Ramos (cell line): ENCODE measurements at regions not wholly inside any gene's neighbourhood (a gene's known extent, or its start where the extent isn't known, plus 50 kb on each side); places are given as distances from the start of the nearest gene placed in this dataset.
"Not testable (repeated sequence)": the region's sequence is repeated elsewhere in the genome, so short reads cannot be mapped to it uniquely, and the experiment has no call there.

Source experiments
- in situ Hi-C: fragments of 300-500 bp; cut with MboI; formaldehyde crosslinking; loops from one replicate; pipeline ENCODE4 v1.14.3; 2022; ENCODE audit warnings: low sequenced_read_pairs; ENCODE audit not compliant: unreplicated experiment

DNA sequence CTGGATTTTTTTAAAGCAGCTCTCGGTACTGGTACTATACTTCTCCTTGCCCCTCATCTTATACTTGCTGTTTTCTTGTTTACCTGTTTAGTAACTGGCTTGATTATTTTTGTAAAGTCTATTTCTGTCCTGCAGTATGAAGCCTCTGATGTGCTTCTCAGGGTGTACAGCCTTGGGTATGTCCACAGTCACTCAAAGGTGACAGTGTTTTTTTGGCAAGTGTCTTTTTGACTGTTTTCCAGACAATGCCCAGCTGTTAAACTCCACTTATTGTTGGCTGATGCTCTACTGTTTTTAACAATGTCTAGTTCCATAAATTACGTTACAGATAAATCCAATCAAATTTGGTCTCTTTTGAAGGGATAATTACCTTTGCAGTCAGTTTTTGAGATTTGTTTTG, 475.2 kb downstream of the JRKL start:
- in situ Hi-C loops: no loop called here

DNA sequence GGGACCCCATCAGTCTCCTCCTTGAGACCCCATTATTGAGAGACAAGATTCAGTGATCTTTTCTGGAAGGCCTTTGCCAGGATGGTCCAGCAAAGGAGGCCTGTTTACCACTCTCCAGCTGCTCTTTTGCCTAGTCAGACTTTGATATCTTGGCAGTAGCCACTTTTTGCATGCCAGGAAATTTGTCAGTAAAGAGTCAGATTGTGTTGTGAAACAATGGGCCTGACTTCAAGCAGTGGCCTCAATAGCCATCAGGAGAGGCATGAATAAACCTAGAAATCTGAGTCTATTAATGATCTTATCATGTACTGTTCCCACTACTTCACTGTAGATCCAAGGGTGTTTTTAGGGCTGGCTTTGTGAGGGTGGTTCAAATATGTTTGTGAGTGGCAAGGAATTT, 479.4 kb downstream of the JRKL start:
- in situ Hi-C loops: no loop called here

DNA sequence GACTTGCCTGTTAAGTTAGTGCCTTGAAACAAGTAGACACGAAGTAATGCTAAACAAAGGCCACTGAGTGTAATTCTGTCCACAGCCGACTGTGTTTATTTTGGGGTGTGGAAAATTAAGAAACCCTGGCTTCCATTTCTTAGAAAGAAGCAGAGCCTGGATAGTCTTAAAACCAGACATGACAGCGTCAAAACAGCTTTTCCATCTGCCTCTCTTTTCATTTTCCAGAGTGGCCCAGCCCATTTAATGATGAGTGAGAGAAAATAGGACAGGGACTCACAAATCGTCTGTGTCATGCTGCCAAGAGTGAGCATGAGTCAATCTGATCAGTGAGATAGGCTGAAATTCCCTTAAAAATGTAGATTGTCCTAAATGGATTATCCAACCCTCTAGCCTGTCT, 485.9 kb downstream of the JRKL start:
- in situ Hi-C loops: no loop called here

DNA sequence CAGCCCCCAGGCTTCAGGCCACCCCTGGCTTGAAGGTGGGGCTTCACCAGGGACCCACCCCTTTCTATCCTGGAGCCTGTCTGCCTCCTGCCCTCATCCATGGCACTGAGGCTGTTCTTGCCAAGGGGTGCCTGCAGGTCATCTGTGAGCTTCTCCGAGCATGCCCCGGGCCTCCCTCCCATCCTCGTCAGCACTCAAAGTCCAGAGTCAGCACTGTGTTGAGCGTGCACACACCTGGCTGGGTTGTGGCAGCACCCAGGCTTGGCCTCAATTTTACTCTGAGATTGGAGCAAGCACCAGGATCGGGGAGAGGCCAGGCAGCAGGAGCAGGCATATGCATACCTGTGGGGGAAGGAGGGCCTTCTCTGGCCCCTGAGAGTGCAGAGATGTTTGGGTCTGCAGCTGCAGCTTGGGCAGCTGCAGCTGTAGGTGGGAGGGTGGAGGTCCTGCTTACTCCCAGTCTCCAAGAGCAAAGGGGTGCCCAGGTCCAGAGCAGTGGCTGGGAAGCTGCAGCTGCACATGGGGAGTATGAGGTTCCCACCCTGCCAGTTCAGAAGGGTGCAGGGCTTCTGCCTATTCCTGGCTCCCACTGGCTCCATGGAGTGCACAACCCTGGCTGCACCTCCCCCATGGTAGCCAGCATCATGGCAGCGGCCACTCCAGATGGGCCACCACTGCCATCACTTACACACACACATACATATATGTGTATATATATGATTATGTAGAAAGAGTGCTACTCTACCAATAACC, 488.7 kb downstream of the JRKL start:
- in situ Hi-C loops: no loop called here

DNA sequence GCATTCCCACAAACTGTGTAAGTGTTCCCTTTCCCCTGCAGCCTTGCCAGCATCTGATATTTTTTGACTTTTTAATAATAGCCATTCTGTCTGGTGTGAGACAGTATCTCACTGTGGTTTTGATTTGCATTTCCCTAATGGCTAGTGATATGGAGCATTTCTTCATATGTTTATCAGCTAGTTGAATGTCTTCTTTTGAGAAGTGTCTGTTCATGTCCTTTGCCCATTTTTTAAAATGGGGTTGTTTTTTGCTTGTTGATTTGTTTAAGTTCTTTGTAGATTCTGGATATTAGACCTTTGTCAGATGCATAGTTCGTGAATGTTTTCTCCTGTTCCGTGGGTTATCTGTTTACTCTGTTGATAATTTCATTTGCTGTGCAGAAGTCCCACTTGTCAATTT, 492.8 kb downstream of the JRKL start:
- in situ Hi-C loops: not testable (repeated sequence)

DNA sequence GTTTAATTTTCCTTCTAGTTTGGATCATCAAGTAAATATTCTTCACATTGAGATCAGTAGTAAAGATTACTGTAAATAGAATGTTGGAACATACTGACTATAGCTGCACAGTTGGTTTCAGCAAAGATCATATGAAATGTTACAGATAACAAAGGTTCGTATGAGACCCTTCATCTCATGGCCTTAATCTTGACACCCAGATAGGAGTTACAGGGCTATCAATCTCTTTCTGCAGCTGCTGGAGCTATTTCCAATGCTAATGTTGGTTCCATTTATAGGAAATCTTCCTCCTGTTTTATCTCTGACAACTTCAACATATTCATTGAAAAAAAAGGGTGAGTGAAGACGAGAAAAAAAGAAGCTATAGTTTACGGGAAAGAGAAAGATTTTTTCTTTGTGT, 495.6 kb downstream of the JRKL start:
- in situ Hi-C loops: no loop called here

DNA sequence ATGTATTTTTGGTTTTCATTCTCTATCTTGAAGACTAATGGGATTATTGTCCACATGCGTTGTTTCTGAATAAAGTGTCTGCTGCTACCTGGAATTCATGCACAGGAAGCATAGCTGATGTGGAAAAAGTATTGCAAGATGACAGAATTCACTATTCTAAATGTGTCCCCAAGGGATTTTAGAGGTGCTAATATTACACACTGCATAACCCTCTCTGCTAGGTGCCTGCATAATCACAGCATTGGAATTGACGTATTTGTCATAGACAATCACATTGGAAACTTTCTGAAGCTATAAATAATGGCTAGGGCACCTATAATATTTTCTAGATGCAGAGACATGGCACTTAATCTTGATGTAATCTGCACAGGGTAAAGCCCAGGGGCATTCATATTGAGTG, 496.1 kb downstream of the JRKL start:
- in situ Hi-C loops: no loop called here

DNA sequence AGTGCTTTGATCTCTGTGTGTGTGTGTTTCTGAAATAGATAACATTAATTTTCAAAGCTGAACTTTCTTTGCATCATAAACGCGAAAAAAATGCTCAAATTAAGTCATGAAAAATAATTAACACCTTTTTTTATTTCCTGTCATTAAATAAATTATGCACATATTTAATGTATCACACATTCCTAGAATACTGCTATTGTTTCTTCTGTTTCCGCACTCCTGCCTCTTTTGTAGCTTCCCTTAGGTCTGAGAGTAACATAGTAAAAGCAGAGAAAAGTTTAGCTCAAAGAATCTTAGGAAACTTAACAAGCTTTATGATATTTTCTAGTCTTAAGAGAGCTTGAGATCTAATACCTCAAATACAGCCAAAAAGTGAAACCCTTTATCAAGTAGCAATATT, 504.2 kb downstream of the JRKL start:
- in situ Hi-C loops: no loop called here

DNA sequence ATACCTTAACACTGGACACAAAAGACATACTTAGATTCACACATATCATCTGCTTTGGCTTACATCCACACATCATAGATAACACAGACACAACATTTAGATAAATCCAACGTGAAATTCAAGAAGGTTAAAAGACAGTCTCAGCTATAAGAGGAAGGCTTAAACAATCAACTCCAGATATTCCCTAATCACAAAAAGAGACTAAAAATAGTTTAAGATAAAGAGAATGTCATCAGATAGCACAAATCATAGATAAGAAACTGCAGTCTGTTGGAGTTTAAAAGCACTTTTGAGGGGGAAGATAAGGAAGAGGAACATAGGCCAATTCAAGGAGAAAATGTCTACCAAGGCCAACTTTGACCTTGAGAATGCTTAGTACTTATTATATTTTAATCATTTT, 504.8 kb downstream of the JRKL start:
- in situ Hi-C loops: no loop called here

DNA sequence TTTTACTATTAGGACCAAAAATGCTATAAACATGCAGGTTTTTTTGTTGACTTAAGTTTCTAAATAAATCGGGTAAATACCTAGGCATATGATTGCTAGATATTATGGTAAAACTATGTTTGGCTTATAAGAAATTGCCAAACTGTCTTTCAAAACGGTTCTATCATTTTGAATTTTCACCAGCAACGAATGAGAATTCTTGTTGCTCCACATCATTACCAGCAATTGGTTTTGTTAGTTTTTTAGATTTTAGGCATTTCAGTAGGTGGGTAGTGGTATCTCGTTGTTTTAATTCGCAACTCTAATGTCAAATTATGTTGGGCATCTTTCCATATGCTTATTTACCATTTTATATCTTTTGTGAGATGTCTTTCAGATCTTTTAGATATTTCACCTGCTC, 510.2 kb downstream of the JRKL start:
- in situ Hi-C loops: no loop called here

DNA sequence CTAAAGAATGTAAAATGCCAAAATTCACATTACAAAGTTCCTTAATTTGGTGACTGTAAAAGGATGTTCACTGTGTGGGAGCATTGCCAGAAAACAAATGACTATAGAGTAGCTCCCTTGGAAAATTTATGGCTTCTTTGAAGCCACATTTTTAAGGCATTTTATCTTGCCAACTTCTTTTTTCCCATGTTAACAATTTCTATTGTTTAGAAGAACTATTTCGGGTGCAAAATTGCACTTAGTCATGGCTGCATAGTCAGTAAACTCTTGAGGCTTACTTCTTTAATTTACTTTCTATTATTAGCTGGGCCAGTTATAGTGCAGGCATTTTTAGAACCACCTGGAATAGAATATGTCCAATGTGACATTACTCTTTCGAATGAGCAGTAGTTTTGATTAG, 515.3 kb downstream of the JRKL start:
- in situ Hi-C loops: no loop called here

DNA sequence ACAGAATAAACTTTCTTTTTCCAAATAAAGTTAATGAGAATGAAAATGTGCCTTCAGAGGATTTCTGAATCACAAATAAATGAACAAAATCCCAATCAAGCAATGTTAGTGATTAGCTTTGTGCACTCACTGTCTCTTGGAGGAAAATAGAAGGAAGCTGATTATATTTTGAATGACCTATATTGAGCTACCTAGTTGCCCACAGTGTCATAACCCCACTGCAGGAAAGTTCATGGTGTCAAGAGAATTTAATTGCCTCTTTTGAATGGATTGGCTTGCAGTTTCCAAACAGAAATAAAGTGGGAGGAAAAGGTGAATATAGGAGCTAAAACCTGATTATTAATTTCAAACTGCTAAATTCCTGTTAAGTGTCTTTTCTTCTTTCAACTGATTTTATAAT, 515.9 kb downstream of the JRKL start:
- in situ Hi-C loops: no loop called here

DNA sequence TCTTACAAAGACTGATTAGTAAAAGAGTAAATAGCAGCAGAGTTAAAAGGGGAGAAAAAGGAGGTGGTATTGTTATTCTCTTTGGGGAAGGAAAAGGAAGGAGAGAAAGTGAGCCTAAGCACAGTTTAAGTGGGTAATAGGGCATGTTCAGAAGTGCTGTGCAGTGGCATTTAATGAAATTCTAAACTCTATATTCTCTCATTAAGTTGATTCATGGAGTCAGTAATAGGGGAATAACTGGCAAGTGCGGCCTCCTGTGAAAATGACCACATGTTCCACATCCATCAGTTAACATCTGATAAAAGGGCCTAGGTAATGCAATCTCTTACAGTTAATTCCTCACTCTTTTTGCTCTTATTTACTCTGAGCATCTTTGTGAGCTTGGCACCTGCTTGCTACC, 516.7 kb downstream of the JRKL start:
- in situ Hi-C loops: no loop called here

DNA sequence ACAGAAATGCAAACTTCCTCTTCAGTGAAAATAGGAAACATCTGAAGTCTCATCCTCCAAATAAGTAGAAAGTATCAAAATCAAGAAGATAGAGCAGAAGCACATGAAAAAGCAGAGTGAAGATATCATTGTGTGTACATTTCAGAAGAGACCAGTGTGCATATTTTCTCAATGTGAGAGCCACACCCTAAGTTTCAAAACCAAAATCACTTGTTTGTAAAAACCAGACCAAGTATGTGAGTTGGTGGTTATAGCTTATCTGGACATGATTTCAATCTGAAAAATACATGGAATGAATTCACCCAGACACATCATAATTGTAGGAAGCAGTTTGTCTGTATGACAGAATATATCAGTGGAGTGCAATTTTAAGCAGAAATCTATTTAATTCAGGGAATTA, 536.0 kb downstream of the JRKL start:
- in situ Hi-C loops: no loop called here

DNA sequence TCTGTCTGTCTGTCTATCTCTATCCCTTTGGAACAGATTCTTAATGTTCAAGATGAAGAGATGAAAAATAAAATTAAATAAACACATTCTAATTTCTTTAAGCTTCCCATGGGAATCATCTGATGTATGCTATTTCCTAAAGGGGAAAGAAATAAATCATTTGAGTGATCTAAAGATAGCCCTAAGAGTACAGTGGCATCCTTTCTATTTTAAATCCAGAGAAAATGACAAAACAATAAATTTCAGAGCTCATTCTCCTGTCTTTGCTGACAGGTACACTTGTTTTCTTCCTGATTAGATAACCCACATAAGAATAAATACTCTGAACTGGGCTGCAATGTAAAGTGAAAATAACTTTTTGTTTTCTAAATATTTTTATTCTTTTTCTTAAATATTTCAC, 550.4 kb downstream of the JRKL start:
- in situ Hi-C loops: no loop called here

DNA sequence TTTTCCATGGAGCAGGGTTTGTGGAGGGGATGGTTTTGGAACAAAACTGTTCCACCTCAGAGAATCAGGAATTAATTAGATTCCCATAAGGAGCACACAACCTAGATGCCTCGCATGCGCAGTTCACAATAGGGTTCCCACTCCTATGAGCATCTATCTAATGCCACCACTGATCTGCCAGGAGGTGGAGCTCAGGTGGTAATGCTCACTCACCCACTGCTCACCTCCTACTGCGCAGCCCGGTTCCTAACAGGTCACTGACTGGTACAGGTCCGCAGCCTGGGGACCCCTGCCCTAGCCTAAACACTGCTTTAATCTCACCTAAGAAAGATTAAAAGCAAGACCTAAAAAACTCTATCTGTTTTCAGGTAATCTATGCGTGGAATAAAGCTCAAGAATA, 553.0 kb downstream of the JRKL start:
- in situ Hi-C loops: no loop called here

DNA sequence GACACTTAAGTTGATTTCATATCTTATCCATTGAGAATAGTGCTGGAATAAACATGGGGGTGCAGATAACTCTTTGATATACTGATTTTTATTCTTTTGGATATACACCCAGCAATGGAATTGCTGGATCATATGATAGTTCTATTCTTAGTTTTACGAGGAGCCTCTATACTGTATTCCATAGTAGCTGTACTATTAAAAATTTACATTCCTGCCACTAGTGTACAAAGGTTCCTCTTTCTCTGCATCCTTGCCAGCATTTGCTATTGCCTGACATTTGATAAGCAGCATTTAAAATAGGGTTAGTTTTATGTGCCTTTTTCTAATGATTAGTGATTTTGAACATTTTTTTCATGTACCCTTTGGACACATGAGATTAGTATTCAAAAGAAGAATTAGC, 554.2 kb downstream of the JRKL start:
- in situ Hi-C loops: no loop called here

DNA sequence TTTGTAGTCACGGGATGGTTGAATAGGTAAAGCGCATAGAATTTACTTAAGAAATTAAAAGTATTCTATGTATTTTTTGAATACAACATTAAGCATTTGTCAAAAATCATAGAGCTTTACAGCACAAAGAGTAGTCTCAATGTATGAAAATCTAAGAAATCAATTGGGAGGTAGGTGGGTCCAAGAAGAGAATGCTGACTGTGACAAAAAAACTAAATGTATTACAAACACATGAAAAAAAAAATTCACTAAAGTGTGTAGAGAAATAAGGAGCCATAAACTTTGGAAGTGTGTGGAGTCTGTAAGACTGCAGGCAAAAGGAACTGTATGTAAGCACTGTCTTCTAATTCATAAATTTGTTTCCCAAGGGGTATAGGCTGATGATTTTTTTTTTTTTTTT, 558.3 kb downstream of the JRKL start:
- in situ Hi-C loops: no loop called here

DNA sequence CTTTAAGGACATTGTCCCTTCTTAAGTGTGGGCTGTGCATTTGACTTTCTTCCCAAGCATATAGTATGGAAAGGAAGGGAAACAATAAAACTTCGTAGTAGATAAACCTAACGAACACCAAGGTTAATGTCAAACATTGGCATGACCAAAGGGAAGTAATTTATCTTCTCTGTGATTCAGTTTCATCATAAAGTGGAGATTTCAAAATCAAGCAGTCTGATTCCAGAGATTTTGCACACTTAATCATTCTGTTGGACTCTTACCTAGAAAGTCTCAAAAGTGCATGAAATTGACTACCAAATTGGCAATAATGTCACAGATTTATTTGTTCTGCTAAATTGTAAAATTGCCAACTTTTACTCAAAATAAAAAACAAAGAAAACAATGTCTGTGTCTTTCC, 559.7 kb downstream of the JRKL start:
- in situ Hi-C loops: no loop called here

DNA sequence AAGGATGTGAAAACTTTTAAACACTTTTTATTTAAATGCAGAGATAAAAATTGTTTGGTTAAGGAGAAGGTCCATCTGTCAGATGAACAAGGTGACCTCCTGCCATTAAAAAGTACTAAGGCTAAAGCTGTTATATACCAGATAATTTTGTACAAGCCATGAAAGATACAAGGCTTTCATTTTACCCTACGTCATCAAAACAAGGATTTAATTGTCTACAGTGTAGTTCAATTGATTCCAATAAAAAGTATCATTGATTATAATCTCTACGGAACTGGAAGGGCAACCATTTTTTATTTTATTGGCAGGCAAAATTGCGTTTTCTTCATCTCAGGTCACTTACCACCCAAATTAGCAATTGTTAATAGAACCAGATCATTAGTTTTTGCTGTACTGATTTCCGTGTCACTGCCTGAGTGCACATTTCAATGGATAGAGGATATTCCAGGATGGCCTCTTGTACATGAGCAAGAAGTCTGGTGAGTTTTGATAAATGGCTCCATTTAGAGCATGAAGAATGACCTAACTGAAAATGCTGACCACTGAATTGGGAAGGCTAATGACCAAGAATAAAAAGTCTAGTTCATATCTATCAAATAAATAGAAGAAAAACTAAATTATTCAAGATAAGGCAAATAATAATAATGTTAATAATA, 564.9 kb downstream of the JRKL start:
- in situ Hi-C loops: no loop called here

DNA sequence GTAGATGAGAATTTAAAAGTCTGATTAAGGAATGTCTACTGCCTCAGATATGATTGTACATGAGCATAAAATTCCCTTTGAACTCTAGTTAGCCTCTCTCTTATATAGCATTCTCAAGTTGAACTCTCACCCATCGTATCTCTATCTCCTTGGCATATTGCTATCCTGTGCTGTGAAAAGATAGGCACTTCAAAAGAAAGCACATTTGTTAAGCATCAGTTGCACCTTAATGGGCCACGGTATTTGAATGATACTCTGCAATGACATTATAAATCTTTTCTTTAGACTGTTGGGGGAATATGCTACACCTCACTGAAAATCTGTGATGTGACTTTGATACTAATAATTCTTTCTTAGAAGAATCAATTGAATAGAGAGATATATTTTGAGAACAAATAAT, 570.7 kb downstream of the JRKL start:
- in situ Hi-C loops: no loop called here

DNA sequence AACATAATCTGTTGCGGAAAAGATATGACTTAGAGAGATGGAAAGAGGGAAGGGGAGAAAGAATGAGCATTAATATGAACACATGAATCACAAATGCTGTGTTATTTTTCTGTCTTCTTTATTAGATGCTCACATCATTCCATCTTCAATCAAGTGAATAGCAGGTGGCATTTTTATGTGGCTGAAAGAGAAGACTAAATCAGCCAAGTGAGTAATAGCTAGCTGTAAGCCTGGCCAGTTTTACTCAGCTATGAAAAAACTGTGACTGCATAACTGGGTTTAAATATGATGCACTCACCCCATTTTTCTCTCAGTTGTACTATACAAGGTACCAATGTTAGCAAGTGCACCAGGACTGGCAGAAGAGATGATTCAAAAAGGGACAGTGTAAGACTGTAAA, 571.1 kb downstream of the JRKL start:
- in situ Hi-C loops: no loop called here
